Keratinocyte (primary cell): ENCODE measurements at regions not wholly inside any gene's neighbourhood (a gene's known extent, or its start where the extent isn't known, plus 50 kb on each side); places are given as distances from the start of the nearest gene placed in this dataset.

Experiments used
- DNase-seq: peaks from one replicate; pipeline ENCODE4 v3.0.0-alpha.2; 2011; ENCODE audit warnings: low read depth, missing footprints, low spot score
- FAIRE-seq: peaks from 2 replicates; lab custom pipeline; 2011; peaks lifted over from hg19 to GRCh38; lab: Jason Lieb, UNC
- H2AFZ ChIP-seq: 2 replicates; pipeline ENCODE4 v1.6.0; 2012; ENCODE audit warnings: low read length, control low read depth, inconsistent platforms; ENCODE audit not compliant: control insufficient read depth
- H3K27ac ChIP-seq: 2 replicates; pipeline ENCODE4 v1.5.1; 2011; ENCODE audit warnings: low read length; ENCODE audit not compliant: control insufficient read depth, insufficient read depth
- H3K27me3 ChIP-seq: 3 replicates; pipeline ENCODE4 v1.6.0; 2011; ENCODE audit warnings: low read length; ENCODE audit not compliant: control insufficient read depth, insufficient read depth; ENCODE audit errors: extremely low read depth
- H3K36me3 ChIP-seq, 2 experiments: 2 replicates in 1 of 2; 3 replicates in 1 of 2; pipeline ENCODE4 v1.5.1; 2011; ENCODE audit warnings: low read length in 2 of 2, mild to moderate bottlenecking in 1 of 2; ENCODE audit not compliant: control insufficient read depth in 2 of 2, insufficient read depth in 2 of 2; ENCODE audit errors: extremely low read depth in 1 of 2
- H3K4me1 ChIP-seq: 3 replicates; pipeline ENCODE4 v1.5.1; 2011; ENCODE audit warnings: low read length; ENCODE audit not compliant: control insufficient read depth, insufficient read depth; ENCODE audit errors: extremely low read depth
- H3K4me2 ChIP-seq: 3 replicates; pipeline ENCODE4 v1.6.0; 2011; ENCODE audit warnings: low read depth, low read length; ENCODE audit not compliant: control insufficient read depth, insufficient read depth; ENCODE audit errors: extremely low read depth
- H3K4me3 ChIP-seq, 3 experiments: fragments of 200-600 bp in 1 of 3; sonication (generic) in 1 of 3; 2 replicates in 2 of 3; 3 replicates in 1 of 3; pipeline ENCODE4 v1.5.1; 2011 to 2016; ENCODE audit warnings: low read length in 3 of 3, mild to moderate bottlenecking in 3 of 3, control low read depth in 2 of 3, inconsistent platforms in 1 of 3, low read depth in 1 of 3, mixed read lengths in 1 of 3, mixed run types in 1 of 3, moderate library complexity in 1 of 3; ENCODE audit not compliant: control insufficient read depth in 2 of 3, insufficient read depth in 2 of 3; ENCODE audit errors: extremely low read depth in 1 of 3
- H3K79me2 ChIP-seq: 2 replicates; pipeline ENCODE4 v1.6.0; 2012; ENCODE audit warnings: low read length; ENCODE audit not compliant: control insufficient read depth, insufficient read depth
- H3K9ac ChIP-seq: 3 replicates; pipeline ENCODE4 v1.6.0; 2011; ENCODE audit warnings: low read length; ENCODE audit not compliant: control insufficient read depth, insufficient read depth; ENCODE audit errors: extremely low read depth
- H3K9me1 ChIP-seq: 3 replicates; pipeline ENCODE4 v1.6.0; 2011; ENCODE audit warnings: low read length; ENCODE audit not compliant: control insufficient read depth, insufficient read depth; ENCODE audit errors: extremely low read depth
- H3K9me3 ChIP-seq: 2 replicates; pipeline ENCODE4 v1.5.1; 2012; ENCODE audit warnings: low read depth, low read length; ENCODE audit not compliant: control insufficient read depth
- H4K20me1 ChIP-seq: 3 replicates; pipeline ENCODE4 v1.6.0; 2011; ENCODE audit warnings: low read length; ENCODE audit not compliant: control insufficient read depth, insufficient read depth; ENCODE audit errors: extremely low read depth
- CTCF ChIP-seq, 3 experiments: IDR thresholded peaks in 1 of 3; conservative IDR thresholded peaks in 1 of 3; optimal IDR thresholded peaks in 1 of 3; 2 replicates in 2 of 3; 3 replicates in 1 of 3; pipeline versions ENCODE3 to v1.5.1; 2011; ENCODE audit warnings: low read length in 3 of 3, mild to moderate bottlenecking in 3 of 3, moderate library complexity in 2 of 3, control low read depth in 1 of 3, inconsistent platforms in 1 of 3; ENCODE audit not compliant: insufficient read depth in 2 of 3; ENCODE audit errors: extremely low read depth in 1 of 3
- EZH2 ChIP-seq: IDR thresholded peaks from one replicate; pipeline ENCODE4 v1.6.1; 2012; ENCODE audit warnings: inconsistent platforms, mild to moderate bottlenecking, low read length, moderate library complexity
- dilution Hi-C: fragments of 300-500 bp; cut with MboI; formaldehyde crosslinking; loops from one replicate; pipeline ENCODE4 v1.7.0; 2020; ENCODE audit warnings: low sequenced_read_pairs; ENCODE audit not compliant: extremely low pct_ligation_motif_present

GRCh38 chr11:22510010-22510409, 115.6 kb downstream of the FANCF start:
- no peaks in the 10 kb centered on the region for H4K20me1 ChIP-seq
- H2AFZ ChIP-seq, result peak overlapping the region; percentile 21
- H3K36me3 ChIP-seq, result no peaks in the 10 kb centered on the region
- no peaks in the 10 kb centered on the region for H3K79me2 ChIP-seq
- H3K4me2 ChIP-seq, result no peak overlapping the region
- no peak overlapping the region for H3K4me3 ChIP-seq
- peaks cover 4% of the 10 kb centered on the region for H3K9me3 ChIP-seq
- peaks cover 7% of the 10 kb centered on the region for H3K4me1 ChIP-seq
- DNase-seq, result no peak
- H3K27ac ChIP-seq, result peak overlapping the region; percentile 76
- TF ChIP-seq CTCF (optimal IDR thresholded peaks at IDR 0.05 in 1 of 3, IDR thresholded peaks at IDR 0.05 in 1 of 3, conservative IDR thresholded peaks at IDR 0.05 in 1 of 3; ENCODE audit: extremely low read depth in 1 of 3, insufficient read depth in 2 of 3, low read length in 3 of 3), result no peak
- no peaks in the 10 kb centered on the region for H3K27me3 ChIP-seq
- dilution Hi-C loops, result no loop called here
- no peak overlapping the region for H3K9ac ChIP-seq
- no peaks in the 10 kb centered on the region for H3K9me1 ChIP-seq
- FAIRE-seq, result no peak

GRCh38 chr11:22508665-22509064, 117.0 kb downstream of the FANCF start:
- Histone ChIP-seq H3K27ac (no peak overlapping the region), H3K36me3 (no peaks in the 10 kb centered on the region), H3K9me3 (peaks cover 4% of the 10 kb centered on the region), H3K4me3 (no peak overlapping the region), H3K27me3 (no peaks in the 10 kb centered on the region), H3K9ac (no peak overlapping the region), H4K20me1 (no peaks in the 10 kb centered on the region), H3K4me1 (peaks cover 7% of the 10 kb centered on the region), H3K79me2 (no peaks in the 10 kb centered on the region), H3K4me2 (no peak overlapping the region), H2AFZ (no peak overlapping the region), H3K9me1 (no peaks in the 10 kb centered on the region)
- TF ChIP-seq CTCF (optimal IDR thresholded peaks at IDR 0.05 in 1 of 3, IDR thresholded peaks at IDR 0.05 in 1 of 3, conservative IDR thresholded peaks at IDR 0.05 in 1 of 3; ENCODE audit: extremely low read depth in 1 of 3, insufficient read depth in 2 of 3, low read length in 3 of 3) (no peak), EZH2 (no peak)
- FAIRE-seq (no peak), DNase-seq (no peak)
- dilution Hi-C loops, result no loop called here
